ENCODE measurements at regions not wholly inside any gene's neighbourhood (a gene's known extent, or its start where the extent isn't known, plus 50 kb on each side); places are given as distances from the start of the nearest gene placed in this dataset.

GRCh38 chr13:21956666-21957065 lies 285.8 kb downstream of the FGF9 start:
- no peak for TF ChIP-seq CTCF (IDR thresholded peaks at IDR 0.05 in 4 of 5, conservative IDR thresholded peaks at IDR 0.05 in 1 of 5)
- TF ChIP-seq POLR2A (IDR thresholded peaks at IDR 0.05): no peak
- H3K27ac ChIP-seq: no peak overlapping the region
- no peaks in the 10 kb centered on the region for H3K36me3 ChIP-seq
- intact Hi-C loops (cut with DNase I; ENCODE audit: low total_unique reads) (no loop called here), in situ Hi-C loops (cut with MboI; ENCODE audit: low sequenced_read_pairs in 4 of 4) (no loop called here)
- H3K9me3 ChIP-seq: no peaks in the 10 kb centered on the region
- no peak for ATAC-seq
- H3K27me3 ChIP-seq: no peaks in the 10 kb centered on the region
- no peak overlapping the region for H3K4me3 ChIP-seq
- H3K4me1 ChIP-seq: no peaks in the 10 kb centered on the region
- no peak for DNase-seq

- no peak for ATAC-seq
- no peak for DNase-seq
- no peaks in the 10 kb centered on the region for H3K27me3 ChIP-seq
- intact Hi-C loops (cut with DNase I; ENCODE audit: low total_unique reads): no loop called here
- no peaks in the 10 kb centered on the region for H3K36me3 ChIP-seq
- no peaks in the 10 kb centered on the region for H3K4me1 ChIP-seq
- no peak overlapping the region for H3K27ac ChIP-seq
- no peaks in the 10 kb centered on the region for H3K9me3 ChIP-seq
- no peak overlapping the region for H3K4me3 ChIP-seq
- in situ Hi-C loops (cut with MboI; ENCODE audit: low sequenced_read_pairs in 4 of 4): no loop called here
- no peak for TF ChIP-seq CTCF (IDR thresholded peaks at IDR 0.05 in 4 of 5, conservative IDR thresholded peaks at IDR 0.05 in 1 of 5)
- no peak for TF ChIP-seq POLR2A (IDR thresholded peaks at IDR 0.05)
Measured at GRCh38 chr13:21957833-21958232, 287.0 kb downstream of the FGF9 start.

DNA sequence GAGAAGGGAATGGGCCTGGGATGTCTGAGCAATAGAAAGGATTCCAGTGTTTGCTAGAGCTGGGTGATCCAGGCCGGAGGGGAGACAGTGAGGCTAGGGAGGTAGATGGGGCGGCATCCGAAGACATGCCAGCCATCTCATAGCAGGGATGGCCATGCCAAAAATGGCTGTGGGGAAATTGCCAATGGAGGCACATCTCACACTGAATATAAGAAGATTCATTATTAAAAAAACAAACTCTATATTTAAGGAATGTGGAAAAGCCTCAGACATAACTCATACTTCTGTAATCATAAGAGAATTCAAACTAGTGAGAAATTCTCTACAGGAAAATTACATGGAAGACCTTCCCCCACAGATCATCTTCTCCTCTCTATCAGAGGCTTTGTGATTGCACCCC lies 289.2 kb downstream of the FGF9 start:
- in situ Hi-C loops (cut with MboI; ENCODE audit: low sequenced_read_pairs in 4 of 4) (no loop called here), intact Hi-C loops (cut with DNase I; ENCODE audit: low total_unique reads) (no loop called here)
- Histone ChIP-seq H3K4me3 (no peak overlapping the region), H3K27ac (no peak overlapping the region), H3K36me3 (no peaks in the 10 kb centered on the region), H3K4me1 (no peaks in the 10 kb centered on the region), H3K9me3 (no peaks in the 10 kb centered on the region), H3K27me3 (no peaks in the 10 kb centered on the region)
- ATAC-seq: no peak
- TF ChIP-seq POLR2A (IDR thresholded peaks at IDR 0.05) (no peak), CTCF (IDR thresholded peaks at IDR 0.05 in 4 of 5, conservative IDR thresholded peaks at IDR 0.05 in 1 of 5) (no peak)
- no peak for DNase-seq

- intact Hi-C loops (cut with DNase I; ENCODE audit: low total_unique reads): no loop called here
- no peak for TF ChIP-seq CTCF (IDR thresholded peaks at IDR 0.05 in 4 of 5, conservative IDR thresholded peaks at IDR 0.05 in 1 of 5)
- DNase-seq (no peak), ATAC-seq (no peak)
- Histone ChIP-seq H3K4me3 (no peak overlapping the region), H3K27me3 (no peaks in the 10 kb centered on the region), H3K4me1 (no peaks in the 10 kb centered on the region), H3K27ac (no peak overlapping the region), H3K36me3 (no peaks in the 10 kb centered on the region), H3K9me3 (no peaks in the 10 kb centered on the region)
- in situ Hi-C loops (cut with MboI; ENCODE audit: low sequenced_read_pairs in 4 of 4): no loop called here
Measured at GRCh38 chr13:21964686-21965085, 293.8 kb downstream of the FGF9 start.

DNA sequence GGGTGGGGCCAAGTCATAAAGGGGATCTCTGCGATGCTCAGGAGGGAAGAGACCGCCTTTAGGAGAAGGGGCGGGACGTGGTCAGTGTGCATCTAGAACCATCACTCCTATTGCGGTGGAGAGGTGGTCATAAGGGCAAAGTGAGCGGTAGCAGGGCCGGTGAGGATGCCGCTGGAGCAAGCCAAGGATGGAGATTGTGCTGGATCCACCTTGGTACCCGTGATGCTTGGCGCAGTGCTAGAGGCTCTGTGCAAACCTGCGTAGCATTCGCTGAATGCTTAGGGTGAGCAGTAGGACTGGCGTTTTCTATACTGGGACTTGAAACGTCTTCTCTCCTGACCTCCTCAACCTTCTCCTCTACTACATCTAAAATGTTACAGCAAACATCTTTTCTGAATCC lies 294.2 kb downstream of the FGF9 start:
- no peak for DNase-seq
- Histone ChIP-seq H3K4me1 (no peaks in the 10 kb centered on the region), H3K27me3 (no peaks in the 10 kb centered on the region), H3K9me3 (no peaks in the 10 kb centered on the region), H3K4me3 (no peak overlapping the region), H3K36me3 (no peaks in the 10 kb centered on the region), H3K27ac (no peak overlapping the region)
- in situ Hi-C loops (cut with MboI; ENCODE audit: low sequenced_read_pairs in 4 of 4): no loop called here
- ATAC-seq: no peak
- intact Hi-C loops (cut with DNase I; ENCODE audit: low total_unique reads): no loop called here
- TF ChIP-seq POLR2A (IDR thresholded peaks at IDR 0.05) (no peak), CTCF (IDR thresholded peaks at IDR 0.05 in 4 of 5, conservative IDR thresholded peaks at IDR 0.05 in 1 of 5) (no peak)

All from gastrocnemius medialis (tissue), 4 donors.